GM21723 (cell line): ENCODE measurements at regions not wholly inside any gene's neighbourhood (a gene's known extent, or its start where the extent isn't known, plus 50 kb on each side); places are given as distances from the start of the nearest gene placed in this dataset.
"Not testable (repeated sequence)": the region's sequence is repeated elsewhere in the genome, so short reads cannot be mapped to it uniquely, and the experiment has no call there.

Source experiments
- ATAC-seq: cut with Tn5 transposase; IDR thresholded peaks from one replicate; pipeline ENCODE4 v1.9.1; 2021; ENCODE audit warnings: mild to moderate bottlenecking, moderate library complexity; ENCODE audit not compliant: unreplicated experiment

DNA sequence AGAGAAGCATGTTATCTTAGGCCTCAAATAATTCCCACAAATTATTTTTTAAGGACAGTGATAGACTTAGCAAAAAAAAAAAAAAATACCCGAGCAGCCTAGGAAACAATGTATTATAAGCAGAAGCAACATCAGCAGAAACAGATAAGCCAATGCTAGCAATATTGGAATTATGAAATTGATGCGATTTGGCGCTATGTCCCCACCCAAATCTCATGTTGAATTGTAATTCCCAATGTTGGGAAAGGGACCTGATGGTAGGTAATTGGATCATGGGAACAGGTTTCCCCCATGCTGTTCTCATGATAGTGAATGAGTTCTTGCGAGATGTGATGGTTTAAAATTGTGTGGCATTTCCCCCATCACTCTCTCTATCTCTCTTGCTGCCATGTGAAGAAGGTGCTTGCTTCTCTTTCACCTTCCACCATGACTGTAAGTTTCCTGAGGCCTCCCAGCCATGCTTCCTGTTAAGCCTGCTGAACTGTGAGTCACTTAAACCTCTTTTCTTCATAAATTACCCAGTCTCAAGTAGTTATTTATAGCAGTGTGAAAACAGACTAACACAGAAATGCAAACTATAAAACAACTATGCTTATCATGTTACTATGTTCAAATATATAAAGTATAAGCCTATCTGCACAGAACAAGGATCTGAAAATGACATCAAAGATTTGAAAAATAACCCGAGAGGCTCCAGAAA is 75.6 kb upstream of the HIVEP3 start:
- no peak for ATAC-seq

DNA sequence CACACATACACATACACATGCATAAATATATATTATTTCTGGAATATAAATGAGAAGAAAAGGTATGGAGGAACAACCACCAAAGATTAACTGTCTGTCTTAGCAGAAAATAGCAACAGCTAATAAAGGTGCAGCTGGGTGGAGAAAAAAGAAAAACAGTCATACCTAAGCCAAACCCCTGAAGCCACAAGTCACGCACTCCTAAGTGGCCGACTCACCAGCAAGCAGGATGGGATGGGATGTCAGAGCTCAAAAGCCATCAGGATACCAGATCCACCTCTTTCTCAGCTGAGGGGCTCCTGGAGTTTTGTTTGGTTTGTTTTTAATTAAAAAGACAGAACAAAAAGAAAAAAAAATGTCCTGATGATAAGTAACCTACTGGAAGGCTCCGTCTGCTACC is 64.7 kb upstream of the HIVEP3 start:
- ATAC-seq, result no peak

DNA sequence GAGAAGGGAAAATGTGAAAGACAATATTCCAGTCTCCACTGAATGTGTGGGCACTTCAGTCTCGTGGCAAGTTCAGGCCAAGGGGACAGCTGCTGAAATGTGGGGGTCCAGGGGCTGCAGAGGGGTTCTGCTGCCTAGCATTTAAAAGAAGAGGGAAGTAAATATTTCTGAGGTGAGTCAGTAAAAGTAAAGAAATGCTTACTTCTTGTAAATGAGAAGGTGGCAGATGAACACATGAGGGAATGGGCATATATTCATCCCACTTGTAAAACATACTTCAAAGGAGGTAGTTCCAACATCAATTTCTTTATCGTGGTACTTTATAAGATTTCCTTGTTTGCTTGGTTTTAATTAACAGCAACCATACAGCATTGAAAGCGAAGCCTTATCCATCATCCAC is 63.1 kb upstream of the HIVEP3 start:
- ATAC-seq, result no peak

- no peak for ATAC-seq
Measured at GRCh38 chr1:41980827-41981653, 62.3 kb upstream of the HIVEP3 start.

DNA sequence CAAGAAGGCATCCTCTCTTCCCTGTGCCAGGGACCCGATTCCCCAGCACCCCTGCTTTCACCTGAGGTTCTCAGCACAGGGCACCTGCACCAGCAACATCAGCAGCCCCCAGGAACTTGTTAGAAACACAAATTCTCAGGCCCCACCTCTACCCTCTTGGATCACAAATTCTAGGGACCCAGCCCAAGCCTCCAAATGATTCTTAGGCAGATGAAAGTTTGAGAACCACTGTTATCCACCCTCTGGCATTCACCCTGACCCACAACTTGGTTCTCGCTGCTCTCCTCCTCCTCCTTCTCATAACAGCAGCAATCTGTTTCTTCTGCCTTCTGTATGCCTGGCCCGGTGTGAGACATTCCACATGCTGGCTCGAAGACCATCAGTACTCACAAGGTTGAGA is 60.3 kb upstream of the HIVEP3 start:
- no peak for ATAC-seq

- ATAC-seq, result no peak
Measured at GRCh38 chr1:41977326-41977725, 58.6 kb upstream of the HIVEP3 start.

DNA sequence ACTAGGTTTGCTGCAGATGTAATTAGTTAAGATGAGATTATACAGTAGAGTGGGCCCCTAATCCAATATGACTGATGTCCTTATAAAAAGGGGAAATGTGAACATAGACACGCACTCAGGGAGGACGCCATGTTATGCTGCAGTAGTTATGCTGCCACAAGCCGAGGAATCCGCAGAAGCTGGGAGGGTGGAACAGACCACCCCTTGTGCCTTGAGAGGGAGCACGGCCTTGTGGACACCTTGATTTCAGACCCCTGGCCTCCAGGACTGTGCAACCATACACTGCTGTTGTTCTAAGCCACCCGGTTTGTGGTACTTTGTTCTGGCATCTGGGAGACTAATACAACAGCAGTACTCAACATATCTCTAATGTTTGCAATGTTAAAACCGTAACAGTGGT is 57.9 kb upstream of the HIVEP3 start:
- no peak for ATAC-seq

- ATAC-seq, result no peak
Measured at GRCh38 chr1:41975850-41976569, 57.3 kb upstream of the HIVEP3 start.

DNA sequence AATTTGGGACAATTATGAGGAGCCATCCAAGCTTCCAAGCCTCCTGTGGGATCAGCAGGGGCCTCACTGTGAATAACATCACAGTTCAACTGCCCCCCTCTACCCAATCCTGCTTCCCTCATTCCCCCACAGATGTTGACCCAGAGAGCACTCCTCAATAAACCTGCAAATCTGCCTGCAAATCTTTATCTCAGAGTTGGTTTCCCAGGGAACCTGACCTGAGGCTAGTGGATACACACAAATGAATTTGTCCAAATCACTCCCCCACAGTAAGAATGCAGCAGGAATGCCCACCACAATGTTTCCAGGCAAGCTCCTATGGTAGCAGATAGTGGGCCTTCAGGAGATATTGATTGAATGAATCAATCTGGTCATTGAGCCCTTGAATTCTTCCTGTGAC is 56.4 kb upstream of the HIVEP3 start:
- ATAC-seq, result no peak

DNA sequence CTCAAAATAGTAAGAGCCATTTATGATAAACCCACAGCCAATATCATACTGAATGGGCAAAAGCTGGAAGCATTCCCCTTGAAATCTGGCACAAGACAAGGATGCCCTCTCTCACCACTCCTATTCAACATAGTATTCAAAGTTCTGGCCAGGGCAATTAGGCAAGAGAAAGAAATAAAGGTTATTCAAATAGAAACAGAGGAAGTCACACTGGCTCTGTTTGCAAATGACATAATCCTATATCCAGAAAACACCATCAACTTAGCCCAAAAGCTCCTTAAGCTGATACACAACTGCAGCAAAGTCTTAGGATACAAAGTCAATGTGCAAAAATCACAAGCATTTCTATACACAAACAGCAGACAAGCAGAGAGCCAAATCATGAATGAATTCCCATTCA is 49.8 kb upstream of the HIVEP3 start:
- ATAC-seq, result not testable (repeated sequence)
